Activated CD4-positive, alpha-beta memory T cell treated with anti-CD3 and anti-CD28 coated beads for 36 hours (primary cell): ENCODE measurements at regions not wholly inside any gene's neighbourhood (a gene's known extent, or its start where the extent isn't known, plus 50 kb on each side); places are given as distances from the start of the nearest gene placed in this dataset.

ENCODE experiments used
- CTCF ChIA-PET: fragments of 350-600 bp; sonication (Branson Sonifier 250); formaldehyde crosslinking; loops from one replicate; lab custom pipeline; 2021; ENCODE audit warnings: antibody characterized with exemption, inconsistent platforms; lab: Charles Lee
- POLR2A ChIA-PET: fragments of 350-600 bp; sonication (Branson Sonifier 250); formaldehyde crosslinking; loops from one replicate; lab custom pipeline; 2021; ENCODE audit warnings: antibody characterized with exemption; lab: Charles Lee
- DNase-seq: peaks from one replicate; pipeline ENCODE4 v3.0.0-alpha.2; 2020
- H3K27ac Mint-ChIP-seq: one replicate; pipeline ENCODE4 v1.8.0; 2021; ENCODE audit warnings: mixed read lengths
- H3K27me3 Mint-ChIP-seq: one replicate; pipeline ENCODE4 v1.8.0; 2021; ENCODE audit warnings: mixed read lengths
- H3K36me3 Mint-ChIP-seq: one replicate; pipeline ENCODE4 v1.8.0; 2021; ENCODE audit warnings: mixed read lengths
- H3K4me1 Mint-ChIP-seq: one replicate; pipeline ENCODE4 v1.8.0; 2021; ENCODE audit warnings: low read depth, mixed read lengths
- H3K4me3 Mint-ChIP-seq: one replicate; pipeline ENCODE4 v1.8.0; 2021; ENCODE audit warnings: mild to moderate bottlenecking, mixed read lengths
- H3K9me3 Mint-ChIP-seq: one replicate; pipeline ENCODE4 v1.8.0; 2021; ENCODE audit warnings: mixed read lengths
- intact Hi-C: fragments of 100-400 bp; cut with micrococcal nuclease; formaldehyde crosslinking; loops from one replicate; pipeline ENCODE4 v1.15.1; 2023

DNA sequence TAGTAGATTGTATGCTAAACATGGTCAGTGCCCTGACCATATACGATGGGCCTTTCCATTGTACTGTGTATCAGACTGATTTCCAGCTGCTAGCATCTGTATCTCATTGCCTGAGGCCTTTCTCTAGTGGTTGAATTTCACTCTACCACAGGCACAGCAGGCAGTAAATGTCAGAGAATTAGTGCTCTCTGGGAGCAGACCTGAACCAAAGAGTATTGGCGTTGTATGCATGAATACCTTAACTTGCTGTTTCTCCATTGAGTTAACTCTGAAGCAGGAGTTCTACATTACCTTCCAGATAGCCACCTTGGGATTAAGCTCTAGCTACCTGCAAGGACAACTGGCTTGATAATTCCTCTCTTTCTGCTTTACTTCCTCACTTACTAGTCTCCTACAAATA is 439.2 kb upstream of the EPHA3 start:
- H3K36me3 Mint-ChIP-seq = no peaks in the 10 kb centered on the region
- CTCF ChIA-PET = no interaction called here
- intact Hi-C loops = no loop called here

DNA sequence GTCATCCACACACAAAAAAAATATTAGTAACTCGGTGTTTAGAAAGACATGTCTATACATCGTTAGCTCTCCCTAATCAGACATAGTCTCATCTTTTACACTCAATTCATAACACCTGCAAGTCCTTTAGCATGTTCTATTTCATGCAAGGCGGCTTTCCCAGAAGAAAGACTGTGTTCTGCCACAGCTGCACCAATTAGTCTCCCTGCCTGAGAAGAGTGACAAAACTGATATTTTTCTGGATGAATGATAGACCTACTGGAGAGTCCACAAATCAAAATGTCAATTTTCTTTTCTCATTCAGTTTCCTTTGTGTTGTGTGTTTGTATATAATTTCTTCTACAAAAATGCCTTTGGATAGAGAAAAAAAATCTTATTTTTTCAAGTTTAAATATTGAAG is 435.8 kb upstream of the EPHA3 start:
- no peak overlapping the region for H3K4me3 Mint-ChIP-seq
- no peaks in the 10 kb centered on the region for H3K27me3 Mint-ChIP-seq
- POLR2A ChIA-PET = no interaction called here
- no peaks in the 10 kb centered on the region for H3K9me3 Mint-ChIP-seq
- intact Hi-C loops = no loop called here
- no peaks in the 10 kb centered on the region for H3K4me1 Mint-ChIP-seq
- CTCF ChIA-PET = no interaction called here
- no peaks in the 10 kb centered on the region for H3K36me3 Mint-ChIP-seq
- H3K27ac Mint-ChIP-seq = no peak overlapping the region
- no peak for DNase-seq

More for the DNA sequence above, 439.2 kb upstream of the EPHA3 start:
- no peak overlapping the region for H3K4me3 Mint-ChIP-seq
- no peaks in the 10 kb centered on the region for H3K27me3 Mint-ChIP-seq
- no peak for DNase-seq
- no peaks in the 10 kb centered on the region for H3K9me3 Mint-ChIP-seq
- H3K27ac Mint-ChIP-seq = no peak overlapping the region
- H3K4me1 Mint-ChIP-seq = no peaks in the 10 kb centered on the region
- POLR2A ChIA-PET = no interaction called here

DNA sequence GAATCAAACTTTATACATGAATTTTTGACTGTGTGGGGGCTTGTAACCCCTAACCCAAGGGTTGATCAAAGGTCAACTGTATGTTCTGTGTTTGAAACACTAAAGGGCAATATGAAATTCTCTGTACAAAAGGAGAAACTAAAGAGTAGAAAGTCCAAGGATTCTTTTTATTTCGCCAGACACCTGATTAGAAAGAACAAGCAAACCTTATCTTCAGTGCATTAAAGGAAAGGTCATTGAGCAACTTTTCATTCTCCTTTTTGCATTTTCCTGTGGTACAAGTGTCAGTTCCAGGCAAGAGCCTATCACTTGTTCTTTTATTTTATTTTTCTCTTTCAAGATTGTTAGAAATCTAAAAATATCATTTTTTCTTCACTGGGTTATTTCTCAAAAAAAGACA is 430.1 kb upstream of the EPHA3 start:
- ChIA-PET POLR2A (no interaction called here), CTCF (no interaction called here)
- intact Hi-C loops = no loop called here
- H3K27ac Mint-ChIP-seq = no peak overlapping the region
- DNase-seq = no peak
- no peaks in the 10 kb centered on the region for H3K27me3 Mint-ChIP-seq
- H3K9me3 Mint-ChIP-seq = no peaks in the 10 kb centered on the region
- no peaks in the 10 kb centered on the region for H3K36me3 Mint-ChIP-seq
- no peaks in the 10 kb centered on the region for H3K4me1 Mint-ChIP-seq
- no peak overlapping the region for H3K4me3 Mint-ChIP-seq

DNA sequence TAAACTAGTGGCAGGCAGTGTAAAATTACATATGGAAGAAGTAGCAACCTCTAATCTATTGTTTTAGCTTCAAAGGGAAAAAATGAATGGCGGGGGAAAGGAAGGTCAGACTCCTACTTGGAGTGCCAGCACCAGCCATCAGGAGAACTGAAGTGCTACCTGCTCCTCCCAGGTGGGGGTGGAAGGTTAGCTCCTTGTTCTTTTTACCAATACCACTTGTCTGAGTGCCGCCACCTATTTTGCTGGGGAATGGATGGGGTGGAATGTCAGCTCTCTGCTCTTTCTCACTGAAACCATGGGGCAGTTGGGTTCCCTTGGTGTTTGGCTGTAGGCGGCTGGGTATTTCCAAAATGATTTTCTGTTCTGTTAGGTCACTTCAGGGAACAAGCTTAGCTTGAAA is 428.7 kb upstream of the EPHA3 start:
- ChIA-PET POLR2A (no interaction called here), CTCF (no interaction called here)
- Mint-ChIP-seq H3K4me3 (no peak overlapping the region), H3K9me3 (no peaks in the 10 kb centered on the region), H3K36me3 (no peaks in the 10 kb centered on the region), H3K27me3 (no peaks in the 10 kb centered on the region), H3K27ac (no peak overlapping the region), H3K4me1 (no peaks in the 10 kb centered on the region)
- DNase-seq = no peak
- intact Hi-C loops = no loop called here

DNA sequence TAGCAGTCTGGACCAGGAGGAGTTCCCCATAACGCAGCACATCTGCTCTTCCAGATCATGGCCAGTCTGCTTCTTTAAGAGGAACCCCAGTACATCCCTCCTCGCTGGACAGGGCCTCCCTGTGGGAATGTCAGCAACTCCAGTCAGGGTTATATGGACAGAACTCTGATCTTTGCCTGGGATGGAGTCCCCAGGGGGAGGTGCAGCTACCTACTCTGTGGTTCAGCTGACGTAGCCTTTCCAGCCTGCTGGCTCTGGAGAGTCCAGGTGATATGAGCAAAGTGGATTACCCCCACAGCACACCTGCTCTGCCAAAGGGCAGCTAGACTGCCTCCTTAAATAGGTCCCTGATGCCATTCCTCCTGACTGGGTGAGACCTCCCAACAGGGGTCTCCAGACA is 417.1 kb upstream of the EPHA3 start:
- DNase-seq = no peak
- H3K4me1 Mint-ChIP-seq = no peaks in the 10 kb centered on the region
- no peak overlapping the region for H3K27ac Mint-ChIP-seq
- CTCF ChIA-PET = no interaction called here
- H3K36me3 Mint-ChIP-seq = no peaks in the 10 kb centered on the region
- no peak overlapping the region for H3K4me3 Mint-ChIP-seq
- intact Hi-C loops = no loop called here
- H3K9me3 Mint-ChIP-seq = peaks cover 8% of the 10 kb centered on the region
- POLR2A ChIA-PET = no interaction called here
- H3K27me3 Mint-ChIP-seq = no peaks in the 10 kb centered on the region

DNA sequence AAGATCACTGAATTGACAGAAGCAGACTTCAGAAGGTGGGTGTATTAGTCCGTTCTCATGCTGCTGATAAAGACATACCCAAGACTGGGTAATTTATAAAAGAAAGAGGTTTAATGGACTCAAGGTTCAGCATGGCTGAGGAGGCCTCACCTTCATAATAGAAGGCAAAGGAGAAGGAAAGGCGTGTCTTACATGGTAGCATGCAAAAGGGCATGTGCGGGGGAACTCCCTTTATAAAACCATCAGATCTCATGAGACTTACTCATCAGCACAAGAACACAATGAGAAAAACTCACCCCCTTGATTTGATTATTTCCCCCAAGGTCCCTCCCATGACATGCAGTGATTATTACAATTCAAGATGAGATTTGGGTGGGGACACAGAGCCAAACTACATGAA is 416.3 kb upstream of the EPHA3 start:
- ChIA-PET CTCF (no interaction called here), POLR2A (no interaction called here)
- no peaks in the 10 kb centered on the region for H3K36me3 Mint-ChIP-seq
- H3K9me3 Mint-ChIP-seq = peaks cover 8% of the 10 kb centered on the region
- no peaks in the 10 kb centered on the region for H3K4me1 Mint-ChIP-seq
- H3K27me3 Mint-ChIP-seq = no peaks in the 10 kb centered on the region
- intact Hi-C loops = no loop called here
- H3K4me3 Mint-ChIP-seq = no peak overlapping the region
- DNase-seq = no peak
- H3K27ac Mint-ChIP-seq = no peak overlapping the region

DNA sequence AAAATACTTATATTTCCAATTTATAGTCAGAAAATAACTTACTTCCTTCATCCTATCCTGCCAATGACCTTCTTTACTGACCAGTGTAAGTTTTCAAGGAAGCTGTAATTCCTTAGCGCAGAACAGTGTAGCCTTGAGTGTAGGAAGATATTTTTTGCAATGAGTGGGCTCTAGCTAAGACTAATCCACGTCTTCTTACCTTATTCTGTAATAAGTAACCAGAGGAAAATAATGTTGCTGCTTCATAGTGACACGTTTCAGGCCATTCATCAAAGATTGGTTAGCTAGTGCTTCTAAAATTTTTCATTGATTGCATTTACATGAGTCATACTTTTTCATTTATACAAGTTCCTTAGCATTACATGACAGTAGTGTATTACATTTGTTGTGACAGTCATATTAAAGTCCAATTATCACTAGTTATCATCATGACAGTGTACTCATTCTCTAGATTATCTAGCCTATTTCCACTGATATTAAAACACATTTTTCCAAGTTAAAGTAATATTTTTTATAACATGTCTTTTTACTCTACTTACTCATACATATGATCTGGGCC is 403.8 kb upstream of the EPHA3 start:
- Mint-ChIP-seq H3K4me3 (no peak overlapping the region), H3K9me3 (peaks cover 3% of the 10 kb centered on the region), H3K27ac (no peak overlapping the region), H3K4me1 (no peaks in the 10 kb centered on the region), H3K36me3 (no peaks in the 10 kb centered on the region), H3K27me3 (no peaks in the 10 kb centered on the region)
- ChIA-PET POLR2A (no interaction called here), CTCF (no interaction called here)
- no peak for DNase-seq
- intact Hi-C loops = no loop called here

DNA sequence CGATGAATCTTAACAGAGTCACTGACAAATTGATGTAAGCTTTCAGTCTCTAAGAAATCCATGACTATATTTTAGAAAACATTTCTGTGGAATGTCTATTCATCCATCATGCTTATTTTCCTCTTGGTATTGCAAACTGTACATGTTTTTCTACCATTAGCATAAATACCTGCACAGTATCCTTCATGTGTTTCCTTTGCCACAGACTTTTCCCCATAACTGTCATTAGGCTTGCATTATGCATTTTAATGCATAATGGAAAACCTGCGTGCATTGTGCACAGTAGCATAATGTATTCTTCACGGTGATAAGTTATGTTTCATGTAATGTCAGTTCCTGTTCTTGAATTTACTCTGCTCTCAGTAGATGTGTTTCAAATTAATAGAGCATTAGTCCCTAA is 403.1 kb upstream of the EPHA3 start:
- Mint-ChIP-seq H3K9me3 (peaks cover 3% of the 10 kb centered on the region), H3K27ac (no peak overlapping the region), H3K4me1 (no peaks in the 10 kb centered on the region), H3K27me3 (no peaks in the 10 kb centered on the region), H3K4me3 (no peak overlapping the region), H3K36me3 (no peaks in the 10 kb centered on the region)
- DNase-seq = no peak
- POLR2A ChIA-PET = no interaction called here
- intact Hi-C loops = no loop called here
- CTCF ChIA-PET = no interaction called here

DNA sequence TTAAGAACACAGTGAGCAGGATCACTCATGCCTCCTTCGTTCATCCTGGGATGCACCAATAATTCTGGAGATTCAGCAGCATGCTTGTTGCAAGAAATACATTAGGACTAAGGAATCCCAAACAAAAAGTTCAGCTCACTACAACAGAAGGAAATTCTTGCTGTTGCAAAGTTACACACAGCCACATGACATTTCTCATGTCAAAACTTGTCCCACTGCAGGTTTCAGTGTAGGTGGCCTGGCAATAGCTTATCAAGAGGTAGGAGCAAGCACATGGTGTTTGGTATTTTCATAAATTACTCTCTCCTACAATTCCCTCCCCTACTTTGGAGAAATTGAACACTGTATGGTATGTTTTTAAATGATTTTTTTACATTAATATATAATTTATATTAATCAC is 399.6 kb upstream of the EPHA3 start:
- H3K9me3 Mint-ChIP-seq = peaks cover 3% of the 10 kb centered on the region

DNA sequence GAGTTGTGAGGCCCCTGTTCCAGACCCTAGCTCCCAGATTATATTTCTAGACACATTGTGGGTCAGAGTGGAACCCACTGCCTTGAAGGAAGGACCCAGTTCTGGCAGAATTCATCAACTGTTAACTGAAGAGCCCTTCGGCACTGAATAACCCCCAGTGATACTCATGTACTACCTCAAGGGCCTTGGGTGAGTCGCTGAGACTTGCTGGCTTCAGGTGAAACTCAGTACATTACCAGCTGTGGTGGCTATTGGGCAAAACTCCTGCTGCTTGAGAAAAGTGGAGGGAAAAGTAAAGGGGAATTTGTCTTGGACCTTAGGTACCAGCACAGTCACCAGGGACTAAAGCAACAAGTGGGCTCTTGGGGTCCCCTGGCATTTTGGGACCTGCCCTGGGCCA is 394.9 kb upstream of the EPHA3 start:
- DNase-seq = no peak
- H3K27me3 Mint-ChIP-seq = no peaks in the 10 kb centered on the region
- no peak overlapping the region for H3K27ac Mint-ChIP-seq
- H3K4me1 Mint-ChIP-seq = no peaks in the 10 kb centered on the region
- intact Hi-C loops = no loop called here
- POLR2A ChIA-PET = no interaction called here
- H3K36me3 Mint-ChIP-seq = no peaks in the 10 kb centered on the region
- H3K9me3 Mint-ChIP-seq = peaks cover 8% of the 10 kb centered on the region
- H3K4me3 Mint-ChIP-seq = no peak overlapping the region
- CTCF ChIA-PET = no interaction called here

More for the DNA sequence above, 399.6 kb upstream of the EPHA3 start:
- POLR2A ChIA-PET = no interaction called here
- intact Hi-C loops = no loop called here
- CTCF ChIA-PET = no interaction called here
- no peaks in the 10 kb centered on the region for H3K4me1 Mint-ChIP-seq
- H3K36me3 Mint-ChIP-seq = no peaks in the 10 kb centered on the region
- no peaks in the 10 kb centered on the region for H3K27me3 Mint-ChIP-seq
- no peak for DNase-seq
- no peak overlapping the region for H3K4me3 Mint-ChIP-seq
- no peak overlapping the region for H3K27ac Mint-ChIP-seq

DNA sequence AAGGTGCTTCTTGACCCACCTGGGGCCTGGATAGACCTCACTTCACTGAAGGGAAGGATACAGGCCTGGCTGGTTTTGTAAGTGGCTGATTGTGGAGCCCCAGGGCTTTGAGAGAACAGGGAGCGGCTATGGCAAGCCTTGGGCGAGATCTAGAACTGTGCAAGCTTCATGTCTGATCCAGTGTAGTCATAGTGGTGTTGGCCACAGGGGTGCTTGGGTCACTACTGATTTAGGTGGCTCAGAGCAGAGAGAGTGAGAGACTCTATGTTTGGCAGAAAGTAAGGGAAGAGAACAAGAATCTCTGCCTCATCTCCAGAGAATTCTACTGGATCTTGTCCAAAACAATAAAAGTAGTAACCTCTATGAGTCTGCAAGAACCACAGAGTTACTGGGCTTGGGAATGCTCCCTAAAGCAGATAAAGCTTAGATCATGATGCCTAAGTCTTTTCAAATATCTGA is 394.2 kb upstream of the EPHA3 start:
- Mint-ChIP-seq H3K4me1 (no peaks in the 10 kb centered on the region), H3K27ac (no peak overlapping the region), H3K4me3 (no peak overlapping the region), H3K27me3 (no peaks in the 10 kb centered on the region), H3K9me3 (peaks cover 8% of the 10 kb centered on the region), H3K36me3 (no peaks in the 10 kb centered on the region)
- ChIA-PET CTCF (no interaction called here), POLR2A (no interaction called here)
- no peak for DNase-seq
- intact Hi-C loops = no loop called here

DNA sequence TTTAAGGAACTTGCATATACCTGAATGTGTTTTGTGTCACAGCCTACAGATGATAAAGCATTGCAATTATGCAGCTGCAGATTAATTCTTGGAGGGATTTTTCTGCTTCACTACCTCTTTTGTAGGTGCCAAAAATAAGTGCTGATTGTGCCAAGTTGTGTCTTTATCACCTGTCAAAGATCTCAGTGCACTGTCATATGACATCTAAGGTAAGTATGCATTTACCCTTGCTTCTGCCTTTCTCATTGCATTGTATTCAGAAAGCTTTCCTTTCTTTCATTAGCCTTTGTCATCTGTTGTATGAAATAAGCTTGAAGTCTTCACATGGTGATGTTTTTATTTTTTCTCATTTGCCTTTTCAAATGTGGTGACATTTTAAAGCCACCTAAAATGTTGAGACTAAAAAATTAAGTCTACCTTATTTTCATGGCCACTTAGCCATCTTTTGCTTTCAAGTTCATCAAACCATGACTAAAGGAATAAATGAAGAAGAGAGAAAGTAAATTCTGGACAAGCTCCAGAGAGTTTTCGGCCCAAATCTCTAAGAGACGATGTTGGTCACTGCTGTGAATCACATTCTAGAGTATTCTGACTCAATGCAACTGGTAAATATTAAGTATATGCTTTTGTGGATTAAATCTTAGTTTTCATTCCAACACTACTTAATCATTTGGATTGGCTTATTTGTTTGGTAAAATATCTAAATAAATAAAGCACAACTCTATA is 381.8 kb upstream of the EPHA3 start:
- Mint-ChIP-seq H3K27ac (no peak overlapping the region), H3K9me3 (peaks cover 12% of the 10 kb centered on the region), H3K4me1 (no peaks in the 10 kb centered on the region), H3K4me3 (no peak overlapping the region), H3K36me3 (no peaks in the 10 kb centered on the region), H3K27me3 (no peaks in the 10 kb centered on the region)
- ChIA-PET POLR2A (no interaction called here), CTCF (no interaction called here)
- intact Hi-C loops = no loop called here
- no peak for DNase-seq

DNA sequence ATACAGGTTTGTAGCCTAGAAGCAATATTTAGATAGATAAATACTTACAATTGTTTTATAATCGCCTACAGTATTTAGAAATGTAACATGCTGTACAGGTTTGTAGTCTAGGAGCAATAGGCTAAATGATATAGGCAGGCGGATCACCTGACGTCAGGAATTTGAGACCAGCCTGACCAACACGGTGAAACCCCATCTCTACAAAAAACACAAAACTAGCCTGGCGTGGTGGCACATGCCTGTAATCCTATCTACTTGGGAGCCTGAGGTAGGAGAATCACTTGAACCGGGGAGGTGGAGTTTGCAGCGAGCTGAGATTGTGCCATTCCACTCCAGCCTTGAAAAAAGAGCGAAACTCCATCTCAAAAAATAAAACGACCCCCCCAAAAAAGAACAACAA is 375.2 kb upstream of the EPHA3 start:
- Mint-ChIP-seq H3K9me3 (peaks cover 8% of the 10 kb centered on the region), H3K36me3 (no peaks in the 10 kb centered on the region), H3K27me3 (no peaks in the 10 kb centered on the region), H3K4me1 (no peaks in the 10 kb centered on the region), H3K27ac (no peak overlapping the region), H3K4me3 (no peak overlapping the region)
- ChIA-PET CTCF (no interaction called here), POLR2A (no interaction called here)
- intact Hi-C loops = no loop called here
- DNase-seq = no peak
